Ascending aorta (tissue), 2 donors: ENCODE measurements at regions not wholly inside any gene's neighbourhood (a gene's known extent, or its start where the extent isn't known, plus 50 kb on each side); places are given as distances from the start of the nearest gene placed in this dataset.

Source experiments
- DNase-seq, 2 donors: peaks; one replicate each; pipeline ENCODE4 v3.0.0-alpha.2; 2019; ENCODE audit warnings: low spot score in 2 of 2
- H3K27ac ChIP-seq, 2 donors: fragments of 200-600 bp; sonication (generic); one replicate each; pipeline ENCODE4 v1.5.1; 2016 to 2017; ENCODE audit warnings: mild to moderate bottlenecking in 1 of 2
- H3K27me3 ChIP-seq: fragments of 200-600 bp; sonication (generic); one replicate; pipeline ENCODE4 v1.5.1; 2017
- H3K36me3 ChIP-seq, 2 donors: fragments of 200-600 bp; sonication (generic); one replicate each; pipeline ENCODE4 v1.5.1; 2016
- H3K4me1 ChIP-seq, 2 donors: fragments of 200-600 bp; sonication (generic); one replicate each; pipeline ENCODE4 v1.5.1; 2016 to 2017; ENCODE audit warnings: mild to moderate bottlenecking in 1 of 2
- H3K4me3 ChIP-seq, 2 donors: fragments of 200-600 bp; sonication (generic); one replicate each; pipeline ENCODE4 v1.5.1; 2016 to 2017; ENCODE audit warnings: mild to moderate bottlenecking in 1 of 2
- H3K9me3 ChIP-seq, 2 donors: fragments of 200-600 bp; sonication (generic); one replicate each; pipeline ENCODE4 v1.5.1; 2016
- intact Hi-C: fragments of 100-400 bp; cut with DNase I; formaldehyde crosslinking; loops from one replicate; pipeline ENCODE4 v1.15.1; 2023
- TF ChIP-seq, protein P1 (sequence below), 3 experiments: fragments of 200-600 bp in 2 of 3; fragments of 450-650 bp in 1 of 3; sonication (generic) in 2 of 3; IDR thresholded peaks; one replicate each; pipeline ENCODE4 v1.5.1; 2016 to 2019; ENCODE audit warnings: antibody characterized with exemption in 3 of 3, mild to moderate bottlenecking in 1 of 3, moderate library complexity in 1 of 3

DNA sequence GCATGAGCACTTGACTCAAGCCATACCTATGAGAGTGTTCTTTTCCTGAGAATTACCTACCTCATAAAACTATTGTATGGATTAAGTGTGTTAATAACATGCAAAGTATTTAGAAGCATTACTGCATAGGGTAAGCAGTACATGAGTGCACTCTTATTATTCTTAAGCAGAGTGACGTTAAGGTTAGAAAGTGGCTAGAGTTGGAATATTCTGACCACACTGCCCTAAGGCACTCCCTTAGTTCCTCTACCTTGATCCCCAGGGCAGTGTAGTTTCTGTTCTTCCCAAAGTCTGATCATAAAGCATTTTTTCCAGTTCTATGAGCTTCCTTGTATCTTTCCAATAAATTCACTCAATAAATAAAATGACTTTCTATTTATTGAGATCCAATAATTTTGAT is 189.2 kb downstream of the PCSK1 start:
- Histone ChIP-seq H3K4me3 (no peak overlapping the region), H3K36me3 (no peaks in the 10 kb centered on the region), H3K4me1 (peaks cover 4 to 27% of the 10 kb centered on the region in 2 donors), H3K9me3 (no peaks in the 10 kb centered on the region), H3K27ac (no peak overlapping the region), H3K27me3 (no peaks in the 10 kb centered on the region)
- intact Hi-C loops, result no loop called here
- no peak for DNase-seq
- TF ChIP-seq, protein P1, sequence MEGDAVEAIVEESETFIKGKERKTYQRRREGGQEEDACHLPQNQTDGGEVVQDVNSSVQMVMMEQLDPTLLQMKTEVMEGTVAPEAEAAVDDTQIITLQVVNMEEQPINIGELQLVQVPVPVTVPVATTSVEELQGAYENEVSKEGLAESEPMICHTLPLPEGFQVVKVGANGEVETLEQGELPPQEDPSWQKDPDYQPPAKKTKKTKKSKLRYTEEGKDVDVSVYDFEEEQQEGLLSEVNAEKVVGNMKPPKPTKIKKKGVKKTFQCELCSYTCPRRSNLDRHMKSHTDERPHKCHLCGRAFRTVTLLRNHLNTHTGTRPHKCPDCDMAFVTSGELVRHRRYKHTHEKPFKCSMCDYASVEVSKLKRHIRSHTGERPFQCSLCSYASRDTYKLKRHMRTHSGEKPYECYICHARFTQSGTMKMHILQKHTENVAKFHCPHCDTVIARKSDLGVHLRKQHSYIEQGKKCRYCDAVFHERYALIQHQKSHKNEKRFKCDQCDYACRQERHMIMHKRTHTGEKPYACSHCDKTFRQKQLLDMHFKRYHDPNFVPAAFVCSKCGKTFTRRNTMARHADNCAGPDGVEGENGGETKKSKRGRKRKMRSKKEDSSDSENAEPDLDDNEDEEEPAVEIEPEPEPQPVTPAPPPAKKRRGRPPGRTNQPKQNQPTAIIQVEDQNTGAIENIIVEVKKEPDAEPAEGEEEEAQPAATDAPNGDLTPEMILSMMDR (IDR thresholded peaks at IDR 0.05), result no peak

DNA sequence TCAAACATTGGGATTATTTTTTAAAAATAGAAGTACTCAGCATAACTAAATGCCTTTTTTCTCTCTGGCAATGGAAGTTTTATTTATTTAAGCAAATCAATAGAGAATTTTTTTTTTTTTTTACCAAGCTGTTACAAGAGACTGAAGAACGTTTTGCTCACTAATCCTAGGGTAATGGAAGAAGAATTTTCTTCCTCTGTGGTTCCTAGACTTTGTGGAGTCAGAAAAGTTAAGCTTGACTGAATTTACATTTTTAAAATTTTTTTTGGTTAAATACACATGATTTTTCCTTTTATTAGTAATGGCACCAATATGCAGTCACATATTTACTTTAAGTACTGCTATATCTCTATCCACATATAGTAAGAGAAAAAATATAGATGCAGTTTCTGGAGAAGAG is 189.8 kb downstream of the PCSK1 start:
- Histone ChIP-seq H3K9me3 (no peaks in the 10 kb centered on the region), H3K36me3 (no peaks in the 10 kb centered on the region), H3K27ac (no peak overlapping the region), H3K27me3 (no peaks in the 10 kb centered on the region), H3K4me3 (no peak overlapping the region), H3K4me1 (peaks cover 4 to 24% of the 10 kb centered on the region in 2 donors)
- intact Hi-C loops, result no loop called here
- TF ChIP-seq, protein P1 (IDR thresholded peaks at IDR 0.05), result no peak
- DNase-seq, result no peak

DNA sequence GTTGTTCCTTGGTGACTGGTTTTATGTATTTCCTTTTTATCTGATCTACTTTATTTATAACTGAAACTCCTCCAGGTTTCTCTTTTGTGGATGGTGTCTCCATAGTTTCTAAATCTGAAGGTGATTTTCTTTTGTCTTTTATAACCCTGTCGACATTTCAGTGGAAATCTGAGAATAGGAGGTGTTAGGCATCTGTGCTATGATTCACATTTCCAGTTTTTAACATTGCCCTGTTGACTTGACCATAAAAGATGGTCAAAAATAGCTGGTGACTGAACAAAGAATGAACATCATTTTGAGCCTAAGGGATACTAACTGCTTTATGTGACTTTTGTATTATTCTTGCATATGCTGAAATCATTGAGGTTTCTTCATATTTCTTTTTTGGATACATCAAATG is 190.5 kb downstream of the PCSK1 start:
- Histone ChIP-seq H3K9me3 (no peaks in the 10 kb centered on the region), H3K27me3 (no peaks in the 10 kb centered on the region), H3K4me3 (no peak overlapping the region), H3K27ac (no peak overlapping the region), H3K4me1 (peaks cover 4 to 18% of the 10 kb centered on the region in 2 donors), H3K36me3 (no peaks in the 10 kb centered on the region)
- intact Hi-C loops, result no loop called here
- TF ChIP-seq, protein P1 (IDR thresholded peaks at IDR 0.05), result no peak
- no peak for DNase-seq

DNA sequence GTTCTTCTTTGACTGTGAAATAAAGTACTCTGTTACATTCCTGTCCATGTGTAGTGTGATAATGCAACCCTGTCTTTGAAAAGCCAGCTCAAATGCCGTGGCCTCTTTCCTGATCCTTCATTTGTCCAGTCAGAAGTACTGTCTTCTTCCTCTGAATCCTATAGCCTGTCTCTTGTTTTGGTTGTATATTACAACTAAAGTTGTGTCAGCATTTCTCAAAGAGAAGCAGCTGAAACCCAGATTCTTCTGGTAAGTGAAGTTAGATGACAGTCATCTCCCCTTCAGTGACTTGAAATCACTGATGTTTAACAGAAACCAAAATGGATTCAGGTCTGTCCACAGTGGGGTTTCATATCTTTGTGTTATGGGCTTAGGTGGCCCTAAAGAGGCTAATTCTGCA is 196.2 kb downstream of the PCSK1 start:
- intact Hi-C loops, result no loop called here
- H3K27me3 ChIP-seq, result no peaks in the 10 kb centered on the region
- H3K4me1 ChIP-seq, result peaks cover 2 to 20% of the 10 kb centered on the region in 2 donors
- no peaks in the 10 kb centered on the region for H3K36me3 ChIP-seq
- no peak overlapping the region for H3K4me3 ChIP-seq
- H3K9me3 ChIP-seq, result peaks cover 0 to 6% of the 10 kb centered on the region in 2 donors
- DNase-seq, result no peak
- peak overlapping the region; percentile 89 to 92 for H3K27ac ChIP-seq
- TF ChIP-seq, protein P1 (IDR thresholded peaks at IDR 0.05), result no peak

DNA sequence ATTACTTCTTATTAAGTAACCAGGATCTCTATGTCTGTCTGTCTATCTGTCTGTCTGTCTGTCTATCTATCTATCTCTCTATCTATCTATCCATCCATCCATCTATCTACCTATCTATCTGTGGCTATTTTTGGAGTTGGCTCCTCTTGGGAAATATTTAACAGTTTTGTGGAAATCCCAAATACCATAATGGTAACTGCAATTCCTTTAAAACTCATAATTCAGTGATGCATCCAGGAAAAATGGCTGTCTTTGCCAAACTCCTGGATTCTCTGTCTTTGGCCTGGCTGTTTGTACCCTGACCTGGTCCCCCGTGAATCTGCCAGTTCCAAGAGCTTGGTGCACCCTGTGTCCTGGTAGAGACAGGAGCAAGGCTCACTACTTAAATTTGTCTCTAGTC is 197.0 kb downstream of the PCSK1 start:
- H3K36me3 ChIP-seq, result no peaks in the 10 kb centered on the region
- TF ChIP-seq, protein P1 (IDR thresholded peaks at IDR 0.05), result no peak
- peak overlapping the region in 1 of 2 donors; percentile 37 for H3K4me3 ChIP-seq
- no peak for DNase-seq
- peaks cover 2 to 20% of the 10 kb centered on the region in 2 donors for H3K4me1 ChIP-seq
- intact Hi-C loops, result no loop called here
- H3K27ac ChIP-seq, result peak overlapping the region; percentile 89 to 92
- H3K9me3 ChIP-seq, result peaks cover 0 to 6% of the 10 kb centered on the region in 2 donors
- H3K27me3 ChIP-seq, result no peaks in the 10 kb centered on the region
